ENCODE measurements at regions not wholly inside any gene's neighbourhood (a gene's known extent, or its start where the extent isn't known, plus 50 kb on each side); places are given as distances from the start of the nearest gene placed in this dataset.

- no peak for DNase-seq (ENCODE audit: extremely low read depth, insufficient read length)
- no peaks in the 10 kb centered on the region for H3K36me3 ChIP-seq (ENCODE audit: control insufficient read depth, insufficient read depth, low read length)
- TF ChIP-seq CTCF (IDR thresholded peaks at IDR 0.05; ENCODE audit: insufficient read depth, low read length, poor library complexity, severe bottlenecking), result no peak
- no peak overlapping the region for H3K4me3 ChIP-seq (replicated peaks; ENCODE audit: low read depth, low read length)
- no peaks in the 10 kb centered on the region for H3K27me3 ChIP-seq (replicated peaks; ENCODE audit: control insufficient read depth, insufficient read depth, low read length)
Measured at GRCh38 chr15:91611561-91612323, 241.8 kb upstream of the SLCO3A1 start.

GRCh38 chr15:91620229-91620628, 233.3 kb upstream of the SLCO3A1 start:
- no peaks in the 10 kb centered on the region; the same call in 1 of the 2 replicates for H3K27me3 ChIP-seq (replicated peaks; ENCODE audit: control insufficient read depth, insufficient read depth, low read length)
- DNase-seq (ENCODE audit: extremely low read depth, insufficient read length), result no peak
- TF ChIP-seq CTCF (IDR thresholded peaks at IDR 0.05; ENCODE audit: insufficient read depth, low read length, poor library complexity, severe bottlenecking), result no peak
- H3K4me3 ChIP-seq (replicated peaks; ENCODE audit: low read depth, low read length), result no peak overlapping the region
- no peaks in the 10 kb centered on the region for H3K36me3 ChIP-seq (ENCODE audit: control insufficient read depth, insufficient read depth, low read length)

- Histone ChIP-seq H3K4me3 (replicated peaks; ENCODE audit: low read depth, low read length) (no peak overlapping the region), H3K36me3 (ENCODE audit: control insufficient read depth, insufficient read depth, low read length) (no peaks in the 10 kb centered on the region), H3K27me3 (replicated peaks; ENCODE audit: control insufficient read depth, insufficient read depth, low read length) (no peaks in the 10 kb centered on the region; the same call in 1 of the 2 replicates)
- no peak for DNase-seq (ENCODE audit: extremely low read depth, insufficient read length)
- TF ChIP-seq CTCF (IDR thresholded peaks at IDR 0.05; ENCODE audit: insufficient read depth, low read length, poor library complexity, severe bottlenecking), result no peak
Measured at GRCh38 chr15:91622235-91622634, 231.3 kb upstream of the SLCO3A1 start.

- DNase-seq (ENCODE audit: extremely low read depth, insufficient read length), result no peak
- no peak for TF ChIP-seq CTCF (IDR thresholded peaks at IDR 0.05; ENCODE audit: insufficient read depth, low read length, poor library complexity, severe bottlenecking)
- H3K4me3 ChIP-seq (replicated peaks; ENCODE audit: low read depth, low read length), result no peak overlapping the region
- no peaks in the 10 kb centered on the region; the same call in 1 of the 2 replicates for H3K27me3 ChIP-seq (replicated peaks; ENCODE audit: control insufficient read depth, insufficient read depth, low read length)
- H3K36me3 ChIP-seq (ENCODE audit: control insufficient read depth, insufficient read depth, low read length), result no peaks in the 10 kb centered on the region
Measured at GRCh38 chr15:91622711-91623342, 230.7 kb upstream of the SLCO3A1 start.

- no peak overlapping the region for H3K4me3 ChIP-seq (replicated peaks; ENCODE audit: low read depth, low read length)
- H3K36me3 ChIP-seq (ENCODE audit: control insufficient read depth, insufficient read depth, low read length), result no peaks in the 10 kb centered on the region
- no peaks in the 10 kb centered on the region; the same call in 1 of the 2 replicates for H3K27me3 ChIP-seq (replicated peaks; ENCODE audit: control insufficient read depth, insufficient read depth, low read length)
- DNase-seq (ENCODE audit: extremely low read depth, insufficient read length), result no peak
- TF ChIP-seq CTCF (IDR thresholded peaks at IDR 0.05; ENCODE audit: insufficient read depth, low read length, poor library complexity, severe bottlenecking), result no peak
Measured at GRCh38 chr15:91624353-91624968, 229.0 kb upstream of the SLCO3A1 start.

Measured in GM06990 (cell line).